ENCODE measurements at regions not wholly inside any gene's neighbourhood (a gene's known extent, or its start where the extent isn't known, plus 50 kb on each side); places are given as distances from the start of the nearest gene placed in this dataset.

- Histone ChIP-seq H3K27ac (ENCODE audit: low read depth, low read length) (no peak overlapping the region), H3K4me3 (ENCODE audit: insufficient read depth, low read length) (no peak overlapping the region), H4K20me1 (ENCODE audit: insufficient read depth, low read length) (no peaks in the 10 kb centered on the region), H3K9me3 (ENCODE audit: low read depth, low read length) (no peaks in the 10 kb centered on the region), H3K27me3 (ENCODE audit: insufficient read depth, low read length) (no peaks in the 10 kb centered on the region), H3K36me3 (ENCODE audit: insufficient read depth, low read length) (no peaks in the 10 kb centered on the region), H3K4me2 (ENCODE audit: insufficient read depth, low read length) (no peak overlapping the region), H3K79me2 (ENCODE audit: insufficient read depth, low read length) (no peaks in the 10 kb centered on the region), H3K4me1 (ENCODE audit: insufficient read depth, low read length) (no peaks in the 10 kb centered on the region), H2AFZ (ENCODE audit: low read length) (no peak overlapping the region)
- DNase-seq (ENCODE audit: insufficient read length, low spot score, missing footprints) = peak; percentile 26
- no peak for TF ChIP-seq CTCF (IDR thresholded peaks at IDR 0.05; ENCODE audit: extremely low read depth, low read depth, low read length)
Measured at GRCh38 chr1:59094001-59094400, 202.9 kb upstream of the FGGY start.

GRCh38 chr1:59096501-59096900, 200.4 kb upstream of the FGGY start:
- Histone ChIP-seq H3K27me3 (ENCODE audit: insufficient read depth, low read length) (no peaks in the 10 kb centered on the region), H3K36me3 (ENCODE audit: insufficient read depth, low read length) (no peaks in the 10 kb centered on the region), H3K4me3 (ENCODE audit: insufficient read depth, low read length) (no peak overlapping the region), H4K20me1 (ENCODE audit: insufficient read depth, low read length) (no peaks in the 10 kb centered on the region), H3K4me2 (ENCODE audit: insufficient read depth, low read length) (no peak overlapping the region), H3K79me2 (ENCODE audit: insufficient read depth, low read length) (no peaks in the 10 kb centered on the region), H3K4me1 (ENCODE audit: insufficient read depth, low read length) (no peaks in the 10 kb centered on the region), H3K9me3 (ENCODE audit: low read depth, low read length) (no peaks in the 10 kb centered on the region), H2AFZ (ENCODE audit: low read length) (no peak overlapping the region), H3K27ac (ENCODE audit: low read depth, low read length) (no peak overlapping the region)
- no peak for TF ChIP-seq CTCF (IDR thresholded peaks at IDR 0.05; ENCODE audit: extremely low read depth, low read depth, low read length)
- DNase-seq (ENCODE audit: insufficient read length, low spot score, missing footprints) = no peak

GRCh38 chr1:59098655-59099054, 198.2 kb upstream of the FGGY start:
- no peak overlapping the region for H3K27ac ChIP-seq (ENCODE audit: low read depth, low read length)
- H4K20me1 ChIP-seq (ENCODE audit: insufficient read depth, low read length) = no peaks in the 10 kb centered on the region
- H3K4me1 ChIP-seq (ENCODE audit: insufficient read depth, low read length) = no peaks in the 10 kb centered on the region
- peak overlapping the region; percentile 19 for H2AFZ ChIP-seq (ENCODE audit: low read length)
- no peak overlapping the region for H3K4me2 ChIP-seq (ENCODE audit: insufficient read depth, low read length)
- no peaks in the 10 kb centered on the region for H3K36me3 ChIP-seq (ENCODE audit: insufficient read depth, low read length)
- no peaks in the 10 kb centered on the region for H3K27me3 ChIP-seq (ENCODE audit: insufficient read depth, low read length)
- DNase-seq (ENCODE audit: insufficient read length, low spot score, missing footprints) = no peak
- H3K79me2 ChIP-seq (ENCODE audit: insufficient read depth, low read length) = no peaks in the 10 kb centered on the region
- no peak overlapping the region for H3K4me3 ChIP-seq (ENCODE audit: insufficient read depth, low read length)
- TF ChIP-seq CTCF (IDR thresholded peaks at IDR 0.05; ENCODE audit: extremely low read depth, low read depth, low read length) = no peak
- no peaks in the 10 kb centered on the region for H3K9me3 ChIP-seq (ENCODE audit: low read depth, low read length)

GRCh38 chr1:59100708-59101374, 196.1 kb upstream of the FGGY start:
- H3K4me1 ChIP-seq (ENCODE audit: insufficient read depth, low read length) = peaks cover 7% of the 10 kb centered on the region
- TF ChIP-seq CTCF (IDR thresholded peaks at IDR 0.05; ENCODE audit: extremely low read depth, low read depth, low read length) = no peak
- H3K4me3 ChIP-seq (ENCODE audit: insufficient read depth, low read length) = no peak overlapping the region
- DNase-seq (ENCODE audit: insufficient read length, low spot score, missing footprints) = peak; percentile 38
- no peaks in the 10 kb centered on the region for H3K27me3 ChIP-seq (ENCODE audit: insufficient read depth, low read length)
- no peaks in the 10 kb centered on the region for H3K36me3 ChIP-seq (ENCODE audit: insufficient read depth, low read length)
- H4K20me1 ChIP-seq (ENCODE audit: insufficient read depth, low read length) = no peaks in the 10 kb centered on the region
- peak overlapping the region; percentile 42 for H3K27ac ChIP-seq (ENCODE audit: low read depth, low read length)
- H2AFZ ChIP-seq (ENCODE audit: low read length) = peak overlapping the region; percentile 6
- H3K79me2 ChIP-seq (ENCODE audit: insufficient read depth, low read length) = no peaks in the 10 kb centered on the region
- no peaks in the 10 kb centered on the region for H3K9me3 ChIP-seq (ENCODE audit: low read depth, low read length)
- no peak overlapping the region for H3K4me2 ChIP-seq (ENCODE audit: insufficient read depth, low read length)

All from osteoblast (primary cell).